ENCODE measurements at regions not wholly inside any gene's neighbourhood (a gene's known extent, or its start where the extent isn't known, plus 50 kb on each side); places are given as distances from the start of the nearest gene placed in this dataset.

- DNase-seq (ENCODE audit: low spot score): no peak
Observed at GRCh38 chr4:14636563-14636962, 365.7 kb upstream of the CPEB2 start.

GRCh38 chr4:14640476-14640875 lies 361.8 kb upstream of the CPEB2 start:
- DNase-seq (ENCODE audit: low spot score): no peak

DNA sequence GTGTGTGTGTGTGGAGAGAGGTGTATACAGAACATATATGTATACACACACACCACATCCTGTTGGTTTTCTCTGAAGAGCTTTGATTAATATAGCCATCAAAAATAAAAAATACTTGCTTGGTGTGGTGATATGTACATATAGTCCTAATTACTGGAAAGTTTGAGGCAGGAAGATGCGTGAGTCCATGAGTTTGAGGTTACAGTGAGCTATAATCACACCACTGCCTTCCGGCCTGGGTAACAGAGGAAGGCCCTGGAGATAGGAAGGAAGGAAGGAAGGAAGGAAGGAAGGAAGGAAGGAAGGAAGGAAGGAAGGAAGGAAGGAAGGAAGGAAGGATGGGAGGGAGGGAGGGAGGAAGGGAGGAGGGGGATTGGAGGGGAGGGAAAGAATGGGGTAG lies 360.4 kb upstream of the CPEB2 start:
- DNase-seq (ENCODE audit: low spot score): no peak

GRCh38 chr4:14644580-14645282 lies 357.6 kb upstream of the CPEB2 start:
- DNase-seq (ENCODE audit: low spot score): no peak

DNA sequence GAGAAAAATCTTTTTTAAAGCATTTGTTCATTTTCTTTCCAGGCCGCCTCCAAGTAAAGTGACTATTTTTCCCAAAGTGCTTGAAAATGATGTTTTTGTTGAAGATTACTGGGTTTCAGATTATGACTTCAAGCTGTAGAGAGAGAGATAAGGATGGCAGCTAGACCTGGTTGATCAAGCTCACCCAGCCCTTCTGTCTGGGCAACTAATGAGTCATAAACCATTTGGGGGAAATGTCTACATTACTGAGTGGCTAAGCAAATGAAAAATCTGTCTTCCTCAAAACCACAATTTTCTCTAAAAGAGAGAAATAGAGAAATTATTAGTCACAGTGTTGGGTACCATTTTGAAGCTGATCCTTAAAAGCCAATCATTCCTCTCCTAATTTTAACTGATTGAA lies 355.4 kb upstream of the CPEB2 start:
- no peak for DNase-seq (ENCODE audit: low spot score)

- DNase-seq (ENCODE audit: low spot score): no peak
Observed at GRCh38 chr4:14650127-14650526, 352.2 kb upstream of the CPEB2 start.

DNA sequence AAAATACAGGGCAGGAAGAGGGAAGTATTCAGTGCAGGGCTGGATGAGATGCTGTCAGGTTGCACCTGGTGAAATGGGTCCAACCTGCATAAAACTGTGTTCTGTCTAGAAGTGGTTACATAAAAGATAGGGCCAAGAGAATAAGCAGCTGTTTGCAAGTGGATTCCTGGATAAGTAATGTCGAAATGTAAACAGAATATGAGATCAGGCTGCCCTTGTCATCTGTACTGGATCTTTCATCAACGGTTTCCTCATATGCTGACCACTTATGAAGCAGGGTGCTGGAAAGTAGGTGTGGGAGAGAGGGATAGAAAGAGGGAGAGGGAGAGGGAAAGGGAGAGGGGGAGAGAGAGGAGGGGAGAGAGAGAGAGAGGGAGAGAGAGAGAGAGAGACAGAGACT lies 349.8 kb upstream of the CPEB2 start:
- no peak for DNase-seq (ENCODE audit: low spot score)

DNA sequence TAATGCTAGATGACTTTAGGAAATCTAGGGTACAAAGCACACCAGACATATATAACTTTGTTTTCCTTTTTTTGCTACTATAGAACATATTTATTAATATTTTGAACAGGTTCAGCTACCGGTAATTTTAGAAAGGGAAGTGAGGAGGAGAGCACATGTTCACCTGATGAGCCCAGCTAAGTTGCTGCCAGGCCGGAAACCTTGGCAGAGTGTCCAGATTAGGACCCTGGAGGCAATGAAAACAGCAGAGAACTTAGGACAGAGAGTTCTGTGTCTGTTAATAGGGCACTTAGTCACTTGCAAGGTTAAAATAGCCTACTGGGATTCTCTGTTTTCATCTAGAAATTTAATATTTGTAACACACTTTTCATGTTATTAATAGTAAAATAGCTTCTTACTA lies 348.9 kb upstream of the CPEB2 start:
- DNase-seq (ENCODE audit: low spot score): no peak

GRCh38 chr4:14659286-14659685 lies 343.0 kb upstream of the CPEB2 start:
- no peak for DNase-seq (ENCODE audit: low spot score)

- no peak for DNase-seq (ENCODE audit: low spot score)
Observed at GRCh38 chr4:14667624-14668151, 334.6 kb upstream of the CPEB2 start.

DNA sequence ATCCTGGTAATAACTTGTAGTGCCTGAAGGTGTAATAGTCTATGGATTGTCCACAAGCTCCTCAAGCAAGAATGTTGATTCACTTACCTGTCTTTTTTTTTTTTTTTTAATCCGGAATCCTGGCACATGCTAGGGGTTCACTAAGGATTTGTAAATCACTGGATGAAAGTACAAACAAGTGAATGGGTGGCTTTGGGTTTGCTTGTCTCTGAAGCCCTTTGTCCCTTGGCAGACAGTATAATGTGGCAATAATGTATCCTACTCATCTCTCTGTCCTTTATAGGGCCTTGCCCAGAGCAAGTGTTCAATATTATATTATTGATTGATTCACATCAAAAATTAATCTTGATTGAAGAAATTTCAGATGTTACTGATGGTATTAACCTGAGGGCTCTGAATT lies 334.0 kb upstream of the CPEB2 start:
- DNase-seq (ENCODE audit: low spot score): no peak

DNA sequence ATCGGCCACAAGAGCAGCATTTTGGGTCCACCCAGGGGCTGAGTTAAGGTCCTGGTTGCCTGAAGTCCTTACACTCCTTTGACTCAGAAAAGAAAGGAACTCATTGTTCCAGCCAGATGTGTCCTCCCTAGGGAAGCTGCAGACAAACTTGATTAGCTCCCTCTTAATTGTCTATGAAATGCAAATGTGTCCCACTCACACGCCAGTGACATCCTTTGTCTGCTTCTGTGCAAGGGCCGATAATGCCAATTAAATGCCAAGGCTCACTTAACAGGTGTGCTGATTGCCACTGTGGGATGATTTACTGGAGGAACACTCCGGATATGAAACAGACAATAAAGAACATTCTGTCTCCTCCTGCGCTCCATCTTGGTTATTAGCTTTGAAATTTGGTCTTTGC lies 332.9 kb upstream of the CPEB2 start:
- no peak for DNase-seq (ENCODE audit: low spot score)

DNA sequence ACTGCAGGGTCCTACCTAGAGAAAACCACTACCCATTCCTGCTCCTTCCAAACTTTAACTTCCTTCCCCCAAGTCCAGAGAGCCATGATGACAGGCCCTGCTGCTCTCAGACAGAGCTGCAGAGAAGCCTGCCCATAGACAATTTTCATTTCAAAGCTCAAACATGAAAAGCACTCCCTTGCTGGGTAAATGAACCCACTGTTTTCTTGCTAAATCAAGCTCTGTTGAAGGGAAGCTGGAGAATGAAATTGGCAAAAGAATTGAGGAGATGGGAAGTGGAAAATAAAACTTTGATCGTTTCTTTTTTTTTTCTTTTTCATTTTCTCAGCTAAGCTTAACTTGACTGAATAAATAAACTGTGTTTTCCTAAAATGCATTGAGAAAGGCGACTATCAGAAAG lies 331.1 kb upstream of the CPEB2 start:
- DNase-seq (ENCODE audit: low spot score): no peak

DNA sequence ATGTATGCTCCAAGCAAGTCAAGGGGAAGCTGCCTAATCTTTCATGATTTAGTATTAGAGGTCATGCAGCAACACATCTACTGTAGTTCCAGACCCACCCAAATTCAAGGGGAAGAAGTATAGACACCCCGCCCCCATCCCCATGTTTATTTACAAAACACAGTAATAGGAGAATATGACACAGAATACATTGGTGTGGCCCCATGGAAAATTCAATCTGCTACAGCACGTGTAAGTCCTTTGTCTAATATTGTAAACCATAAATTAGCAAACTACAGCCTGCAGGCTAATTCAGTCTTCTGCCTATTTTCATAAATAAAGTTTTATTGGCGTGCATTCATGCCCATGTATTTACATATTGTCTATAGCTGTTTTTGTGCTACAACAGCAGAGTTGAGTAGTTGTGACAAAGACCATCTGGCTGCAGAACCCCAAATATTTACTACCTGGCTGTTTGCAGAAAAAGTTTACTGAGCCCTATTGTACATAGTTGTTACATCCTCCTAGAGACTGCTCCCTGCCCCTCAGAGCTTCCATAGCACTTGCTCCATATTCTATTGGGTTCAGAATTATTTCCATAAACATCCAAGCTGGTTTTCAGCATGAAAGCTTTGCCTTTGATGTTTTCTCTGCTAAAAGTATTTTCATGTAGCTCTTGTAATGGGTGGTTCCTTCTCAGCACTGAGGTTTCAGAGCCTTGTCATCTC lies 326.8 kb upstream of the CPEB2 start:
- no peak for DNase-seq (ENCODE audit: low spot score)

DNA sequence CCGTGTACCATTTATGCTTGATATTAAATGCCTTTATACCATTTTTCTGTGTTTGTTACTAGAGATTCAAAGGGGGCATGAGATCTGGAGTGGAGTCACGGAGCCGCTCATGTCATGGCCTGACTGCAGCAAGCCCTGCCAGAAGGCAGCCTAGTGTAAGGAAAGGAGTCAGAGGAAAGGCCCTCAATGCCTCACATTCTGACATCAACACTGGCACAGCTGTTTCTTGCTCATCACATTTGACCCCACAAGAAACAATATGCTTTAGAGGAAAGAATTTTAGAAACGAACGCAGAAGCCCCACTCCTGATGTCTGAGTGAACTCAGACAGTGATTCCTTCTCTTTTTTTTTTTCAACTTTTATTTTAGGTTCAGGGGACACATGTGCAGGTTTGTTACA lies 322.4 kb upstream of the CPEB2 start:
- DNase-seq (ENCODE audit: low spot score): no peak

DNA sequence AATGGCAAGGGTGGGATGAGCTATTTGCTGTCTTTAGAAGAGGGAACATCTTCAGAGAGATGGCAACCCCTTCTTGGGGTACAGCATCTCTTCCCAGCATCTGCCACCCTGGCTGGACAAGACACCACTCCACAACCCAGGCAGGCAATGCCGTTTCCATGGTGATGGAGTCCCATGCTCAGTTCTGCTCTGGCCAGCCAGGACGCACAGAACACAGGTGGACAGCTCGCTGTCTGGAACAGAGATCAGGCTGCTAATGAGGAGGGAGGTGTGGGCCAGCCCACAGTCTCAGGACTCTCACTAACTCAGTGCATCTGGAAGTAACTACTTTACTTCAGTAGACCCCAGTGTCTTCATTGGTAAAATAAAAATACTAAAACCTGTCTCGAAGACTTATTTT lies 321.0 kb upstream of the CPEB2 start:
- DNase-seq (ENCODE audit: low spot score): no peak

DNA sequence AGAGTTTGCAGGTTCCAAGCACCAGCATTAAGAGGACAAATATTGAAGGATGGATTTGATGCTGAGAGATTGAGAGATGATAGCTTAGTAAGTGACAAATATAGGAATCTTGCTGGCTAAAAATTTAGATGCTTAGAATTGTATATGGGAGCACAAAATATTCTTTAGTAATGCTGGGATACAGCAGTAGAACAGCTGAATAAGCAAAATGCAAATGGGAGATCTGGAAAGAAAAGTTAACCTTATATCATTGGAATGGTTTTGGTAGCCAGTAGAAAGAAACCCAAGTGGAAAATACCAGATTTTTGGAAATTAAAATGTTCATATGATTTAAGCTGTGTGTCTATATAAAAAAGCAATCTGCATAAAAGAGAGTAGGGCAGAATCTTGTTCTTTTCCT lies 308.6 kb upstream of the CPEB2 start:
- DNase-seq (ENCODE audit: low spot score): no peak

DNA sequence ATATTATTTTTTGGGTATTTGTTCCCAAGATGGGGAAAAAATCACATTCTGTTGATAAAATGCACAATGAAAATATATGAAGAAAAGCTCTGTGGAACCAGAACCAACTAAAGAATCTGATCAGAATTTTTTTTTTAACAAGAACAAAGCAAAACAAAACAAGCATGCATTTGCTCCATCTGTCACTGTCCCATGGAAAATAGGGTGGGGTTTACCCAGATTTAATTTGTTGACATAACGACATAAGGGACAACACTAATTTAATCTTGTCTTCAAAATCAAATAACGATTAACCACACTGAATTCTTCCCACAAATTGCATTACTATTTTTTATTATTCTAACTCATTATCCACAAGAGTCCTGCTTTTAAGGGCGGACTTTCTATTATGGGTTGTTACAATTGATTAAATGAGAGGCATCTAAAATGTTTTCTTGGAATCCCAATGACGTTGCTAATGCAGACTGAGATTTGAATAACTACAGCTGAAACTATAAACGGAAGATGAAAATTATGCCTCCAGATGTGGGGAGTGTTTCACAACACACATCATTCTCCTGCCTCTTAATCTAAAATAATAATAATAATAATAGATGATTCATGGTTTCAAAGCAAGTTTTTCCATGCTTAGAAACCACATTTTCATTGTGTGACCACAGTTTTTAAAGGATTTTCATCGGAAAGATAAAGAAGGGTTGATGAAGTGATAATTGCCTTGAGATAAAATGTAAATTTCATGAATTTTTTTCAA lies 307.0 kb upstream of the CPEB2 start:
- no peak for DNase-seq (ENCODE audit: low spot score)

GRCh38 chr4:14700083-14700482 lies 302.2 kb upstream of the CPEB2 start:
- no peak for DNase-seq (ENCODE audit: low spot score)

GRCh38 chr4:14700544-14700943 lies 301.7 kb upstream of the CPEB2 start:
- no peak for DNase-seq (ENCODE audit: low spot score)

GRCh38 chr4:14701389-14701788 lies 300.9 kb upstream of the CPEB2 start:
- no peak for DNase-seq (ENCODE audit: low spot score)

- DNase-seq (ENCODE audit: low spot score): no peak
Observed at GRCh38 chr4:14701896-14702295, 300.4 kb upstream of the CPEB2 start.

- no peak for DNase-seq (ENCODE audit: low spot score)
Observed at GRCh38 chr4:14708574-14708973, 293.7 kb upstream of the CPEB2 start.

Data from AG20443 (cell line).